ENCODE measurements at regions not wholly inside any gene's neighbourhood (a gene's known extent, or its start where the extent isn't known, plus 50 kb on each side); places are given as distances from the start of the nearest gene placed in this dataset.
"Not testable (repeated sequence)": the region's sequence is repeated elsewhere in the genome, so short reads cannot be mapped to it uniquely, and the experiment has no call there.

DNA sequence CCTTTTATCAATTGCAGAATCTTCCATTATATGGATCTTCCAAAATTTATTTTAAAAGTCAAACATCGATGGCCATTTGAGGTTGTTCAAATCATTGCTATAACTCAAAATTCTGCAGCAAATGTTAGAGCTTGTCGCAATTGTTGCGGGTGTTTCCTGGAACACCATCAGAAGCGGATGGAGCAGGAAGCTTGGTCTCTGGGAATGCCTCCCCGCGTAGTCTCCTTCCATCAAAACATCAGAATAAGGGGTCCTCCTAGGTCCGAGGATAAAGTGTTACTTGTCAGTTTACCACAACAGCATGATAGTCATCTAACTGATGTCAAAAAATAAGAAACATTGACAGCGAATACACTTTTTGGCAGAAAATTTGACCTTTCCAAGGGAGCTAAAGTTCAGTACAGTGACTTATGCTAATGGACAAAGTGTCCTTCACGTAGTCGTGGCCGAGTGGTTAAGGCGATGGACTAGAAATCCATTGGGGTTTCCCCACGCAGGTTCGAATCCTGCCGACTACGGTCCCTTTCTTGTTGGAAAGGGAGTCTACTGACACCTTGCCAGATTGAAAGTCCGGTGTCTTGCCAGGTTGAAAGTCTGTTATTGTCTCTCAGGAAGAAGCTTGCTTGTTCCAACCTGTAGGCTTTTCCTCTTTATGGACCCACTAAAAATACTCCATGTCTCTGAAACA is 59.0 kb upstream of the ZNF184 start:
- no peak for DNase-seq

DNA sequence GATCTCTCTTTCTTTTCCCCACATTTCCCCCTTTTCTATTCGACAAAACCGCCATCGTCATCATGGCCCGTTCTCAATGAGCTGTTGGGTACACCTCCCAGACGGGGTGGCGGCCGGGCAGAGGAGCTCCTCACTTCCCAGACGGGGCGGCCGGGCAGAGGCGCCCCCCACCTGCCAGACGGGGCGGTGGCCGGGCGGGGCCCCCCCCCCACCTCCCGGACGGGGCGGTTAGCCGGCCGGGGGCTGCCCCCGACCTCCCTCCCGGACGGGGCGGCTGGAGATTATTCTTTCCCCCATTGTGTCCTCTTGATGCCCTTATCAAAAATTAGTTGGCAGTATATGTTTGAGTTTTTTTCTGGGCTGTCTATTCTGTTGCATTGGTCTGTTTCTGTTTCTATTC is 56.9 kb upstream of the ZNF184 start:
- DNase-seq, result not testable (repeated sequence)

GRCh38 chr6:27528714-27529113 is 55.8 kb upstream of the ZNF184 start:
- DNase-seq, result no peak

Measured in CD4-positive, alpha-beta T cell treated with Interleukin-4 for 1 hour (primary cell).